RWPE1 (cell line): ENCODE measurements at regions not wholly inside any gene's neighbourhood (a gene's known extent, or its start where the extent isn't known, plus 50 kb on each side); places are given as distances from the start of the nearest gene placed in this dataset.

ENCODE experiments used
- CTCF ChIA-PET: fragments of 350-600 bp; sonication (Branson Sonifier 250); formaldehyde crosslinking; extraction: SDS; loops from one replicate; lab custom pipeline; 2021; lab: Yijun Ruan, JAX
- POLR2A ChIA-PET: fragments of 400-600 bp; formaldehyde crosslinking; extraction: SDS; loops from one replicate; lab custom pipeline; 2020; ENCODE audit warnings: antibody characterized with exemption; ENCODE audit not compliant: low non-redundant PET; lab: Yijun Ruan, JAX
- DNase-seq: peaks from one replicate; pipeline ENCODE4 v3.0.0; 2012; ENCODE audit warnings: low spot score
- H3K27ac ChIP-seq: fragments of 450-650 bp; 2 replicates; pipeline ENCODE4 v1.5.1; 2017
- TF ChIP-seq, protein P1 (sequence below): fragments of 450-650 bp; conservative IDR thresholded peaks from 2 replicates; pipeline ENCODE4 v1.5.1; 2017; ENCODE audit warnings: low read depth, mild to moderate bottlenecking

DNA sequence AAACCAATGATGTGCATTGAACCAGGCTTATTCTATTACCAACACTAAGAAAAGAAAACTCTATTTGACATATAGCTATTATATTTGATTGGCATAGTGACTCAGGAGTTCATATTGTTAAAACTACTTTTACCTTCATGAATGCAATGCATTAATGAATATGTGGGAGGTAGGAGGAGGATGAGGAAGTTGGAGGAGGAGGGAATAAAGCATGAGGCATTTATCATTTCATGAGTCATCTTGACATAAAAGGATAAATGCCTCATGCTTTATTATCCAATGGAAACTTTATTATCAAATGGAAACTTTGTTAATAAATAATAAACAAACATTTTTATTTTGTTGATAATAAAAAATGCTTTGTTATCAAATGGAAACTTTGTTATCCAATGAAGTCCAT lies 116.5 kb downstream of the SPRY2 start:
- TF ChIP-seq, protein P1, sequence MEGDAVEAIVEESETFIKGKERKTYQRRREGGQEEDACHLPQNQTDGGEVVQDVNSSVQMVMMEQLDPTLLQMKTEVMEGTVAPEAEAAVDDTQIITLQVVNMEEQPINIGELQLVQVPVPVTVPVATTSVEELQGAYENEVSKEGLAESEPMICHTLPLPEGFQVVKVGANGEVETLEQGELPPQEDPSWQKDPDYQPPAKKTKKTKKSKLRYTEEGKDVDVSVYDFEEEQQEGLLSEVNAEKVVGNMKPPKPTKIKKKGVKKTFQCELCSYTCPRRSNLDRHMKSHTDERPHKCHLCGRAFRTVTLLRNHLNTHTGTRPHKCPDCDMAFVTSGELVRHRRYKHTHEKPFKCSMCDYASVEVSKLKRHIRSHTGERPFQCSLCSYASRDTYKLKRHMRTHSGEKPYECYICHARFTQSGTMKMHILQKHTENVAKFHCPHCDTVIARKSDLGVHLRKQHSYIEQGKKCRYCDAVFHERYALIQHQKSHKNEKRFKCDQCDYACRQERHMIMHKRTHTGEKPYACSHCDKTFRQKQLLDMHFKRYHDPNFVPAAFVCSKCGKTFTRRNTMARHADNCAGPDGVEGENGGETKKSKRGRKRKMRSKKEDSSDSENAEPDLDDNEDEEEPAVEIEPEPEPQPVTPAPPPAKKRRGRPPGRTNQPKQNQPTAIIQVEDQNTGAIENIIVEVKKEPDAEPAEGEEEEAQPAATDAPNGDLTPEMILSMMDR = no peak
- no peak overlapping the region for H3K27ac ChIP-seq
- peak; percentile 67 for DNase-seq
- ChIA-PET POLR2A (no interaction called here), CTCF (no interaction called here)

DNA sequence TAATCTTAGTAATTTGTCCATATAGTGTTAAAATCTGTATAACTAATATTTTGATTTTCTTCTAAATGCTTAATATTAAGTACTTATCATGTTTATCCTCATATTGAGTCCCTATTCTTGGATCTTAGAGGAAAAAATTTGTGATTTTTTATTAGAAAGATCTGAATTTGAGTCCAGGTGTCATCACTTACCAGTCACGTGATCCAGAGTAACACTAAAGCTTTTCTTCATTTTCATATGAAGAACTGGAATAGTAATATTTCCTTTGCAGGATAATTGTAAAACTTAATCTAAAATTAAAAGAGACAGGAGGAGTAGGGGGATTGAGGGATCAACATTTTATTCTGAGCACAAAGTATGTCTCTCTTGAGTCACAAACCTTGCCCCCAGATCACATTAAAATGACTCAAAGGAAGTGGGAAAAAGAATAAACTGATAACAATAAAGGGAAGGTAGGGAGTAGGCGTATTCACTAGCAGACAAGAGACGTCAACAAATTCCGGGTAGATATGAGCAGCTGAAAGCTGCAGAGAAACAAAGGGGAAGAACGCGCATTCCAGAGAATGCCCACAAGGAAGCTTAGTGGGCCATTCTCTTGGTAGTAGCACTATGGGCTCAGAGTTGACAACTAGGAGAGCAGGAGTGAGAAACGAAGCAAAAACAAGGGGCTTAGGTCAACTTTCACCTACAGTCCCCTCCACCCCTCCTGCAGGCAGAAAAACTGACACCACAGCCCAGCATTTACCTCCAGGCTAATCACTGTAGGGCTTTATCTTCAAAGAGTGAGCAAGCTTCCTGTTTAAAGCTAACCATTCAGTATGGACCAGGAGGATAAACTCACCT lies 123.1 kb downstream of the SPRY2 start:
- ChIA-PET POLR2A (no interaction called here), CTCF (no interaction called here)
- no peak for DNase-seq
- TF ChIP-seq, protein P1 = no peak
- no peak overlapping the region for H3K27ac ChIP-seq

DNA sequence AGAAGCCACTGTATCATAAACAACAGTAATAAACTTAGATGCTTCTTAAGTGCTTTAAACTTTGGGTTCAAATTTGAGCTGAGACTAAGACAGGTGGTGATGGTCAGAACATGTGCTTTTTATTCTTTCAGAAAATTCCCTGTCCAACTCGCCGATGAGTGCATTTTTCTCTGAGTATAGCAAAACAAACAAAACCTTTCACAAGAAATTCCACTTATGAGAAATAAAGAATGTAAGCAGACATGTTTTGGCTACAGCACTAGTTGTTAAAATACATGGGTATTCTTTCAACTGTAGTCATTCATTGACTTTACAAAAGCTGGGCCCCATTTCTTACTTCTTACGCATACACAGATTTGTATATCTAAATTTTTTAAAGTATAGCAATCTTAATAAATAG lies 125.6 kb downstream of the SPRY2 start:
- no peak for DNase-seq
- ChIA-PET POLR2A (no interaction called here), CTCF (interaction anchor here (0.6 kb wide), 1 partner anchor 378 kb away, joined by 4 read pairs; no protein-coding TSS in a partner anchor)
- H3K27ac ChIP-seq = no peak overlapping the region
- TF ChIP-seq, protein P1 = no peak

DNA sequence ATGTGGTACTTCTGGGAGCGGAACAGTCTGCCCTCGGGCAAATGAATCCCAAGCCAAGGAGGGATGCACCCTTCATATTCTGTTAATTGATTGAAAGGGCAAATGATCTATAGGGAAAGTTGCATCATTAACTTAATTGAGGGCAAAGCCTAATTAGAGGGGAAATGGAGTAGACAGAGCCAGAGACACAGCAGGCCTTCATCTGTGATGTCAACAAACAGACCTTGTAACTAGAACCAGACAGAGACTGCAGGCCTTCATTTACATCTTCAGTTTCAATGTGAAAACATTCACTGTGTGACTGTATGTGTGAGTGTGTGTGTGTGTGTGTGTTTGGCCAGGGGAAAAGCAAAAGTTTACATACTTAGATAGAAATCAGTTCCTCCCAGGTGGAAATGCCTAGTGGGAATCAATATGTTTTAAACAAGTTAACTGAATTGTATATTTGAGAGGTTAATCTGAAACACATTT lies 126.4 kb downstream of the SPRY2 start:
- TF ChIP-seq, protein P1 = no peak
- ChIA-PET POLR2A (no interaction called here), CTCF (no interaction called here)
- no peak overlapping the region for H3K27ac ChIP-seq
- no peak for DNase-seq

DNA sequence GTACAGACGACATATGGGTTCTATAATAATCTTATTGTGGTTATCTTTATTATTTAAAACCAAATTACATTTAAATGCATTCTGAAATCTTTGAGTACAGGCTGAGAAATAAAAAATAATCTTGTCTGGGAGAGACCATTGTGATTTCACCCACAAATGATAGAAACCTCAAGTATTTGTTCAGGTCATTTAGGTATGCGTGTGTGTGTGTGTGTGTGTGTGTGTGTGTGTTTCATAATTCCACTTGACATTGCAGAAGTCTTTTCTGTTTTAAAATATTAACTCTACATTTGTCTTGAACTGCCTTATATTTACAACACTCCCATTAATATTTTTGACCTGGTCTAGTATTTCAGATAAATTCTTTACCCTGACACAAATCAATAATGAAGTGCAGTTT lies 126.9 kb downstream of the SPRY2 start:
- no peak for DNase-seq
- ChIA-PET POLR2A (no interaction called here), CTCF (no interaction called here)
- H3K27ac ChIP-seq = no peak overlapping the region
- TF ChIP-seq, protein P1 = no peak

DNA sequence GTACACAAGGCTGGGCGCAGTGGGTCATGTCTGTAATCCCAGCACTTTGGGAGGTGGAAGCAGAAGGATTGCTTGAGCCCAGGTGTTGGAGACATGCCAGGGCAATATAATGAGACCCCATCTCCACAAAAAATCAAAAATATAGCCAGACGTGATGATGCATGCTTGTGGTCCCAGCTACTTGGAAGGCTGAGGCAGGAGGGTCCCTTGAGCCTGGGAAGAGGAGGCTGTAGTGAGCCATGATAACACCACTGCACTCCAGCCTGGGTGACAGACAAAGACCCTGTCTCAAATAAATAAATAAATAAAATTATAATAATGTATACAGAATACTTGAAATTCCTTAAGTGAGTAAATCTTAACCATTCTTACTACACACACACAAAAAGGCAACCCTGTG lies 127.7 kb downstream of the SPRY2 start:
- no peak overlapping the region for H3K27ac ChIP-seq
- ChIA-PET CTCF (no interaction called here), POLR2A (no interaction called here)
- TF ChIP-seq, protein P1 = no peak
- DNase-seq = no peak
